Naive thymus-derived CD4-positive, alpha-beta T cell (primary cell): ENCODE measurements at regions not wholly inside any gene's neighbourhood (a gene's known extent, or its start where the extent isn't known, plus 50 kb on each side); places are given as distances from the start of the nearest gene placed in this dataset.

Experiments
- ATAC-seq: fragments of 150-1000 bp; cut with Tn5 transposase; 2 replicates; pipeline ENCODE4 v1.10.0; 2021; ENCODE audit warnings: mild to moderate bottlenecking, moderate library complexity
- CTCF ChIA-PET: fragments of 350-600 bp; sonication (Branson Sonifier 250); formaldehyde crosslinking; loops from one replicate; lab custom pipeline; 2021; ENCODE audit warnings: antibody characterized with exemption; lab: Charles Lee
- POLR2A ChIA-PET: fragments of 350-600 bp; sonication (Branson Sonifier 250); formaldehyde crosslinking; loops from one replicate; lab custom pipeline; 2021; ENCODE audit warnings: antibody characterized with exemption, inconsistent platforms; lab: Charles Lee
- DNase-seq, 9 donors: peaks; one replicate each; pipeline versions ENCODE4 v3.0.0 to v3.0.0-alpha.2; 2020 to 2022; ENCODE audit warnings: mixed read lengths in 1 of 9
- H3K27ac ChIP-seq: one replicate; pipeline ENCODE4 v1.7.0; 2013; ENCODE audit warnings: mild to moderate bottlenecking, low read depth, low read length, moderate library complexity
- H3K27me3 ChIP-seq, 2 donors: one replicate each; pipeline ENCODE4 v1.7.0; 2013; ENCODE audit warnings: low read length in 2 of 2, mild to moderate bottlenecking in 2 of 2, moderate library complexity in 2 of 2; ENCODE audit not compliant: control insufficient read depth in 2 of 2, insufficient read depth in 2 of 2
- H3K36me3 ChIP-seq, 3 experiments: 1 replicate in 2 of 3; 2 replicates in 1 of 3; pipeline ENCODE4 v1.7.0; 2013; ENCODE audit warnings: low read length in 3 of 3, mild to moderate bottlenecking in 3 of 3, moderate library complexity in 1 of 3; ENCODE audit not compliant: insufficient read depth in 3 of 3, control insufficient read depth in 2 of 3
- H3K4me1 ChIP-seq, 2 donors: one replicate each; pipeline ENCODE4 v1.7.0; 2013; ENCODE audit warnings: low read length in 2 of 2, mild to moderate bottlenecking in 2 of 2, moderate library complexity in 1 of 2; ENCODE audit not compliant: control insufficient read depth in 2 of 2, insufficient read depth in 2 of 2
- H3K4me3 ChIP-seq: 2 replicates; pipeline ENCODE4 v1.7.0; 2013; ENCODE audit warnings: mild to moderate bottlenecking, low read length
- H3K9me3 ChIP-seq, 3 experiments: 1 replicate in 2 of 3; 2 replicates in 1 of 3; pipeline ENCODE4 v1.7.0; 2013; ENCODE audit warnings: low read length in 3 of 3; ENCODE audit not compliant: control insufficient read depth in 2 of 3
- H3K27ac Mint-ChIP-seq, 9 donors: one replicate each; pipeline ENCODE4 v1.8.0; 2020 to 2022; ENCODE audit warnings: mixed read lengths in 9 of 9, mild to moderate bottlenecking in 8 of 9, moderate library complexity in 5 of 9, inconsistent platforms in 2 of 9
- H3K27me3 Mint-ChIP-seq, 5 donors: one replicate each; pipeline ENCODE4 v1.8.0; 2021 to 2022; ENCODE audit warnings: mixed read lengths in 5 of 5, mild to moderate bottlenecking in 1 of 5
- H3K36me3 Mint-ChIP-seq, 5 donors: one replicate each; pipeline ENCODE4 v1.8.0; 2020 to 2022; ENCODE audit warnings: mixed read lengths in 5 of 5, mild to moderate bottlenecking in 3 of 5, inconsistent platforms in 1 of 5
- H3K4me1 Mint-ChIP-seq, 7 donors: one replicate each; pipeline ENCODE4 v1.8.0; 2020 to 2022; ENCODE audit warnings: mixed read lengths in 7 of 7, mild to moderate bottlenecking in 3 of 7, inconsistent platforms in 1 of 7
- H3K4me3 Mint-ChIP-seq, 10 donors: one replicate each; pipeline ENCODE4 v1.8.0; 2020 to 2022; ENCODE audit warnings: mild to moderate bottlenecking in 10 of 10, mixed read lengths in 10 of 10, moderate library complexity in 6 of 10, inconsistent platforms in 2 of 10
- H3K9me3 Mint-ChIP-seq, 11 donors: one replicate each; pipeline ENCODE4 v1.8.0; 2020 to 2022; ENCODE audit warnings: mixed read lengths in 11 of 11, mild to moderate bottlenecking in 4 of 11, inconsistent platforms in 1 of 11, moderate library complexity in 1 of 11
- intact Hi-C, 2 donors: fragments of 100-400 bp; cut with micrococcal nuclease; formaldehyde crosslinking; loops; one replicate each; pipeline ENCODE4 v1.15.1; 2023

DNA sequence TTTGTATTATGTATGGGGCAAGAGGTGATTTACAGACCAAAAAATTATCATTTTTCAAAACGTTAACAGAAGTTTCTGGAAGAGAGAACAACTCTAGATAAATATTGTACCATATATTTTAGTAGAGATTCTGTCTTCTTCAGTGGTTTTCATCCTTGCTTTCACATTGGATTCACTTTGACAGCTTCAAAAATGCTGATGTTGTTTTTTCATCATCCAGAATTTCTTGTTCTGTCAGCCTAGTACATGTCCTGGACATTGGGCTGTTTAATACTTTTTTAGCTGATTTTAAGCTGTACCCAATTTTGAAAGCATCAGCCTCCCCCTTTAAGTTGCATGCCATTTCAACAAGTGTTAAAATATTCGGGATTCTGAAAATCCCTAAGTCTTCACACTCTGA lies 711.3 kb upstream of the LRATD1 start:
- H3K4me1 ChIP-seq: no peaks in the 10 kb centered on the region
- DNase-seq (no peak), ATAC-seq (no peak)
- H3K4me3 ChIP-seq: no peak overlapping the region
- peaks cover 0 to 9% (median 0%) of the 10 kb centered on the region in 3 experiments for H3K9me3 ChIP-seq
- peaks cover 3 to 36% (median 10%) of the 10 kb centered on the region in 11 donors for H3K9me3 Mint-ChIP-seq
- ChIA-PET CTCF (no interaction called here), POLR2A (no interaction called here)
- peaks cover 0 to 4% (median 0%) of the 10 kb centered on the region in 5 donors for H3K36me3 Mint-ChIP-seq
- no peaks in the 10 kb centered on the region for H3K36me3 ChIP-seq
- H3K4me1 Mint-ChIP-seq: no peaks in the 10 kb centered on the region
- no peak overlapping the region for H3K27ac ChIP-seq
- no peaks in the 10 kb centered on the region for H3K27me3 Mint-ChIP-seq
- intact Hi-C loops: no loop called here
- H3K27me3 ChIP-seq: no peaks in the 10 kb centered on the region
- H3K4me3 Mint-ChIP-seq: no peak overlapping the region
- no peak overlapping the region for H3K27ac Mint-ChIP-seq

DNA sequence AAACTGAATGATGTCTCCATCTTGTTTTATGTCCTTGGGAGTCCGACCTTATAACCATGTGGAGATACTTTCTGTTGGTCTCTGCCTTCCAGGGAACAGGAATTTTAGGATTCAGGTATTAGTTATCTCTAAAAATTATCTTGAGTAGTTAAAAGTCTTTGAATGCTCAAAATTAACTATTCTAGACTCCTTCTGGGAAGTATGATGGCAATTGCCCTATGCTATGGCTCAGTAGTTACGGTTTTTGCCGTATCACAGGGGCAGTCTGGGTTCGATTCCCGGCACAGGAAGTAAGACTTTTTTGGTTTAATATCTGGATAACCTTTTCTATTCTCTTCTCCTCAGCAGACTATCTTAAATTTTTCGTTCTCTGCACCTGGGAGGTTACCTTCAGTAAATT lies 708.7 kb upstream of the LRATD1 start:
- H3K27ac ChIP-seq: no peak overlapping the region
- intact Hi-C loops: no loop called here
- H3K27ac Mint-ChIP-seq: no peak overlapping the region
- ATAC-seq (no peak), DNase-seq (no peak)
- H3K4me3 Mint-ChIP-seq: no peak overlapping the region
- no peaks in the 10 kb centered on the region for H3K4me1 ChIP-seq
- POLR2A ChIA-PET: no interaction called here
- H3K4me1 Mint-ChIP-seq: no peaks in the 10 kb centered on the region
- no peaks in the 10 kb centered on the region for H3K27me3 Mint-ChIP-seq
- no peaks in the 10 kb centered on the region for H3K27me3 ChIP-seq
- CTCF ChIA-PET: no interaction called here
- H3K9me3 ChIP-seq: peaks cover 0 to 9% (median 0%) of the 10 kb centered on the region in 3 experiments
- H3K4me3 ChIP-seq: no peak overlapping the region
- H3K36me3 ChIP-seq: no peaks in the 10 kb centered on the region
- H3K36me3 Mint-ChIP-seq: peaks cover 0 to 4% (median 0%) of the 10 kb centered on the region in 5 donors
- H3K9me3 Mint-ChIP-seq: peaks cover 5 to 36% (median 11%) of the 10 kb centered on the region in 11 donors

DNA sequence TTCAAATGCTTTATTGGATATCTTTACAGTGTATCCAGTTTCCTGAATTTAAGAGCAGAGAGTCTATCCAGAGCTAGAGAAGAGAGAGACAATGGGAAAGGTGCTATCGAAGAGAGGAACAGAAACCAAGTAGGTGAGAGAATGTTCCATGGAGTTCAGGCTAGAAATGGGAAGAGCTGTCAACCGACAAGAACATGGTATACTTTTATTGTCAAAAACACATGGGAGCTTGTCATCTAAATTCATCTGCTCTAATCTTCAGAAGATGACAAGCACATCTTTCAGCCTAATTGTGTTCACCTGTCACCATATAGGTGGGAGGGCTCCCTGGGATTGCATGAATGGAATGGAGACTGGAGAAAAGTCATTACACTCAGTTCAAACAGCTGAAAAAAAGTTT lies 690.4 kb upstream of the LRATD1 start:
- peaks cover 0 to 11% (median 6%) of the 10 kb centered on the region in 11 donors for H3K9me3 Mint-ChIP-seq
- intact Hi-C loops: no loop called here
- H3K9me3 ChIP-seq: no peaks in the 10 kb centered on the region
- no peak for ATAC-seq
- no peak overlapping the region for H3K27ac ChIP-seq
- CTCF ChIA-PET: no interaction called here
- POLR2A ChIA-PET: no interaction called here
- no peaks in the 10 kb centered on the region for H3K36me3 Mint-ChIP-seq
- no peaks in the 10 kb centered on the region for H3K4me1 ChIP-seq
- no peak overlapping the region for H3K27ac Mint-ChIP-seq
- no peak for DNase-seq
- H3K36me3 ChIP-seq: no peaks in the 10 kb centered on the region
- no peak overlapping the region for H3K4me3 Mint-ChIP-seq
- no peaks in the 10 kb centered on the region for H3K27me3 ChIP-seq
- no peak overlapping the region for H3K4me3 ChIP-seq
- no peaks in the 10 kb centered on the region for H3K27me3 Mint-ChIP-seq
- no peaks in the 10 kb centered on the region for H3K4me1 Mint-ChIP-seq

DNA sequence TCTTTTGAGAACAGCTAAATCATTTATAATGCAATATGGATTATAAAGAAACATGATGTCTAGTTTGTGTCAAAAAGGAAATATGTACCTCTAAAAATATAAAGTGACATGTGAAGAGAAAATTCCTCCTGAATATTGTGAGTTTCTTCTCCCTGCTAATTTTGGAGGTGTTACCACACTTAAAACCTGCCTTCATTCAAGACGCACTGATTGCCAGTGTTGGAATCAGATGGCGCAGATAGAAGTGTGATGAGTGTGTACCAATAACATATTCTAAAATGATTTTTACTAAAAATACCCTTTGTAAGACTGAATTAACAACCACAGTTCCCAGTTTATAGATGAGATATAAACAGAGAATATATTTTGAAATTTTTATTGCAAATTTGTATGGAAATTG lies 681.8 kb upstream of the LRATD1 start:
- H3K27me3 ChIP-seq: no peaks in the 10 kb centered on the region
- H3K27ac ChIP-seq: no peak overlapping the region
- Mint-ChIP-seq H3K27me3 (no peaks in the 10 kb centered on the region), H3K36me3 (no peaks in the 10 kb centered on the region), H3K4me3 (no peak overlapping the region), H3K27ac (no peak overlapping the region), H3K4me1 (no peaks in the 10 kb centered on the region), H3K9me3 (peaks cover 2 to 17% (median 9%) of the 10 kb centered on the region in 11 donors)
- no peaks in the 10 kb centered on the region for H3K9me3 ChIP-seq
- intact Hi-C loops: no loop called here
- no peaks in the 10 kb centered on the region for H3K4me1 ChIP-seq
- ChIA-PET CTCF (no interaction called here), POLR2A (no interaction called here)
- no peak for DNase-seq
- ATAC-seq: no peak
- H3K4me3 ChIP-seq: no peak overlapping the region
- H3K36me3 ChIP-seq: no peaks in the 10 kb centered on the region

DNA sequence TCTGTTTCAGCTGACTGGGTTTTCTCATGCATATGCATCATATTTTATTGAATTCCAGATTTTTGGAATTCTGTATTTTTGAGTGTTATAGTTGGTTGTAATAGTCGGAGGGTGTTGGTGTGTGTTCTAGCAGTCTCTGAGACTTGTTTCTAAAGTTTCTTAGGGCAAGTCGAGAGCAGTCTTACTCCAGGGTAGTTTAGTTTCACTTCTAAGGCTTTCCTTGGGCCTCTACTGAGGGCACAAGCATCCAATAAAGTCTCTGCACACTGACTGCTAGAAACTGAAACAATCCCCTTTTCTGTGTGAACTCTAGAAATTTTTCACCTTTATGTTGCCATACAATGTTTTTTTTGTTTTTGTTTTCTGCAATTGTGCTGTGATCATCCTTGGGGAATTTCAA lies 663.7 kb upstream of the LRATD1 start:
- no peak overlapping the region for H3K27ac ChIP-seq
- no peak overlapping the region for H3K4me3 Mint-ChIP-seq
- no peaks in the 10 kb centered on the region for H3K4me1 ChIP-seq
- CTCF ChIA-PET: no interaction called here
- no peaks in the 10 kb centered on the region for H3K36me3 Mint-ChIP-seq
- no peaks in the 10 kb centered on the region for H3K27me3 ChIP-seq
- H3K27me3 Mint-ChIP-seq: no peaks in the 10 kb centered on the region
- intact Hi-C loops: no loop called here
- DNase-seq (no peak), ATAC-seq (no peak)
- POLR2A ChIA-PET: no interaction called here
- no peaks in the 10 kb centered on the region for H3K4me1 Mint-ChIP-seq
- H3K4me3 ChIP-seq: no peak overlapping the region
- H3K9me3 ChIP-seq: no peaks in the 10 kb centered on the region
- H3K27ac Mint-ChIP-seq: no peak overlapping the region
- H3K36me3 ChIP-seq: no peaks in the 10 kb centered on the region
- peaks cover 0 to 9% (median 3%) of the 10 kb centered on the region in 11 donors for H3K9me3 Mint-ChIP-seq

DNA sequence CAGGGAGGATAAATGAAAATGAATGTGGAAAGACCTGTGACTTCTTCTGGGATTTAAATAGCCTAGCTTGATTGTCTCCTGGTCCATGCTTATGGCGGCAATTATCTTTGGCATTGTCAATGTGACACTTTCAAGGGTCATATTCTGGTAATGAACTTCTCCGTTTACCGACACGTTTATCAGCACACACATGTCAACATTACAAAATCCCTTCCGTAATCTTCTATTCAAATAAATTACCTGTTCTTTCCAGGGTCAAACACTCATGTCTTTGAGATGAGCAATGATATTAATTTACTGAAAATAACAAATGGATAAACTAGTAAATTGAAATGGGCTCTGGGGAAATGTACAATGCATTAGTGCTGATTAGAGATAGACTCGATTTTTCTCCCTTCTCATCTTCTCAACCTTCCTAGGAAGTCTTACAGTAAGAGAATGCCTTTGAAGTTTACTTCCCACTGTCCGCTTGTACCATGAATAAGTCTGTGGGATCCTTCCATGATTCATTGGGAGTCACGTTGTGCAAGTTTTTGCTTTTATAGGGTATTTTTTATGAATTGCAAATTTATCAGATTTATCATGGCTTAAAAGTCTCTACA lies 646.3 kb upstream of the LRATD1 start:
- H3K36me3 ChIP-seq: no peaks in the 10 kb centered on the region
- H3K4me3 Mint-ChIP-seq: no peak overlapping the region
- H3K4me1 Mint-ChIP-seq: no peaks in the 10 kb centered on the region
- no peak for DNase-seq
- H3K27ac Mint-ChIP-seq: no peak overlapping the region
- no peaks in the 10 kb centered on the region for H3K9me3 ChIP-seq
- H3K27ac ChIP-seq: no peak overlapping the region
- POLR2A ChIA-PET: no interaction called here
- H3K27me3 Mint-ChIP-seq: no peaks in the 10 kb centered on the region
- ATAC-seq: no peak
- no peaks in the 10 kb centered on the region for H3K27me3 ChIP-seq
- no peaks in the 10 kb centered on the region for H3K36me3 Mint-ChIP-seq
- H3K9me3 Mint-ChIP-seq: peaks cover 2 to 20% (median 8%) of the 10 kb centered on the region in 11 donors
- no peaks in the 10 kb centered on the region for H3K4me1 ChIP-seq
- no peak overlapping the region for H3K4me3 ChIP-seq
- CTCF ChIA-PET: no interaction called here
- intact Hi-C loops: no loop called here

DNA sequence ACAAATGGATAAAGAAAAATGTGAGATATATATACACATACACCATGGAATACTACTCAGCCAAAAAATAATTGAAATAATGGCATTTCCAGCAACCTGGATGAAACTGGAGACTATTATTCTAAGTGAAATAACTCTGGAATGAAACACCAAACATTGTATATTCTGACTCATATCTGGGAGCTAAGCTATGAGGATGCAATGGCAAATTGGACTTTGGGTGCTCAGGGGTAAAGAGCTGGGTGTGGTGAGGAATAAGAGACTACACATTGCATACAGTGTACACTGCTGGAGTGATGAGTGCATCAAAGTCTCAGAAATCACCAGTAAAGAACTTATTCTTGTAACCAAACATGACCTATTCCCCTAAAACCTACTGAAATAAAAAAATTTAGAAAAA lies 636.0 kb upstream of the LRATD1 start:
- no peaks in the 10 kb centered on the region for H3K36me3 ChIP-seq
- DNase-seq: no peak
- peaks cover 1 to 59% (median 17%) of the 10 kb centered on the region in 11 donors for H3K9me3 Mint-ChIP-seq
- H3K4me3 ChIP-seq: no peak overlapping the region
- CTCF ChIA-PET: no interaction called here
- H3K9me3 ChIP-seq: no peaks in the 10 kb centered on the region
- no peaks in the 10 kb centered on the region for H3K4me1 Mint-ChIP-seq
- no peaks in the 10 kb centered on the region for H3K27me3 ChIP-seq
- intact Hi-C loops: no loop called here
- H3K27me3 Mint-ChIP-seq: no peaks in the 10 kb centered on the region
- POLR2A ChIA-PET: no interaction called here
- H3K4me3 Mint-ChIP-seq: no peak overlapping the region
- ATAC-seq: no peak
- H3K36me3 Mint-ChIP-seq: peaks cover 0 to 5% (median 0%) of the 10 kb centered on the region in 5 donors
- H3K27ac ChIP-seq: no peak overlapping the region
- no peaks in the 10 kb centered on the region for H3K4me1 ChIP-seq
- H3K27ac Mint-ChIP-seq: no peak overlapping the region
